Activated effector memory CD4-positive, alpha-beta T cell treated with anti-CD3 and anti-CD28 coated beads, Interleukin-2, amount 50 U/mL, for 16 hours (primary cell): ENCODE measurements at regions not wholly inside any gene's neighbourhood (a gene's known extent, or its start where the extent isn't known, plus 50 kb on each side); places are given as distances from the start of the nearest gene placed in this dataset.
"Not testable (repeated sequence)": the region's sequence is repeated elsewhere in the genome, so short reads cannot be mapped to it uniquely, and the experiment has no call there.

Experiments
- DNase-seq: peaks from one replicate; pipeline ENCODE4 v3.0.0-alpha.2; 2020

- DNase-seq, result peak; percentile 79
Observed at GRCh38 chr13:50131920-50132903, 117.0 kb downstream of the KCNRG start.

- no peak for DNase-seq
Observed at GRCh38 chr13:50132904-50133357, 117.7 kb downstream of the KCNRG start.

- DNase-seq, result no peak
Observed at GRCh38 chr13:50133358-50133953, 118.2 kb downstream of the KCNRG start.

GRCh38 chr13:50136226-50136625, 121.0 kb downstream of the KCNRG start:
- no peak for DNase-seq

- DNase-seq, result no peak
Observed at GRCh38 chr13:50136678-50137077, 121.4 kb downstream of the KCNRG start.

GRCh38 chr13:50139435-50139934, 124.2 kb downstream of the KCNRG start:
- not testable (repeated sequence) for DNase-seq

- no peak for DNase-seq
Observed at GRCh38 chr13:50140153-50140552, 124.9 kb downstream of the KCNRG start.

GRCh38 chr13:50140581-50141374, 125.5 kb downstream of the KCNRG start:
- DNase-seq, result no peak

- DNase-seq, result no peak
Observed at GRCh38 chr13:50141375-50141975, 126.2 kb downstream of the KCNRG start.

- no peak for DNase-seq
Observed at GRCh38 chr13:50144246-50145160, 129.3 kb downstream of the KCNRG start.

GRCh38 chr13:50149214-50149613, 134.0 kb downstream of the KCNRG start:
- no peak for DNase-seq

GRCh38 chr13:50149932-50150331, 134.7 kb downstream of the KCNRG start:
- DNase-seq, result no peak

- DNase-seq, result no peak
Observed at GRCh38 chr13:50152224-50152623, 137.0 kb downstream of the KCNRG start.

- no peak for DNase-seq
Observed at GRCh38 chr13:50152655-50153309, 137.5 kb downstream of the KCNRG start.

- no peak for DNase-seq
Observed at GRCh38 chr13:50153401-50153800, 138.2 kb downstream of the KCNRG start.

- DNase-seq, result no peak
Observed at GRCh38 chr13:50153876-50154275, 138.6 kb downstream of the KCNRG start.

GRCh38 chr13:50154697-50155096, 139.5 kb downstream of the KCNRG start:
- no peak for DNase-seq

- DNase-seq, result no peak
Observed at GRCh38 chr13:50156140-50156539, 140.9 kb downstream of the KCNRG start.

GRCh38 chr13:50156561-50157127, 141.4 kb downstream of the KCNRG start:
- no peak for DNase-seq

GRCh38 chr13:50158385-50159165, 143.3 kb downstream of the KCNRG start:
- no peak for DNase-seq
